Activated B cell treated with CpG ODN at 0.5 μM for 24 hours (primary cell): ENCODE measurements at regions not wholly inside any gene's neighbourhood (a gene's known extent, or its start where the extent isn't known, plus 50 kb on each side); places are given as distances from the start of the nearest gene placed in this dataset.

Experiments used
- ATAC-seq: fragments of 200-7000 bp; cut with Tn5 transposase; one replicate; pipeline ENCODE4 v1.10.0; 2021; ENCODE audit warnings: low read depth, mild to moderate bottlenecking, moderate library complexity
- CTCF ChIA-PET: fragments of 350-600 bp; sonication (Branson Sonifier 250); formaldehyde crosslinking; loops from one replicate; lab custom pipeline; 2021; ENCODE audit warnings: antibody characterized with exemption; lab: Charles Lee
- POLR2A ChIA-PET: fragments of 350-600 bp; sonication (Branson Sonifier 250); formaldehyde crosslinking; loops from one replicate; lab custom pipeline; 2021; ENCODE audit warnings: antibody characterized with exemption; lab: Charles Lee
- DNase-seq: peaks from one replicate; pipeline ENCODE4 v3.0.0; 2022
- H3K27ac Mint-ChIP-seq: one replicate; pipeline ENCODE4 v1.8.0; 2020; ENCODE audit warnings: mixed read lengths
- H3K27me3 Mint-ChIP-seq: one replicate; pipeline ENCODE4 v1.8.0; 2021; ENCODE audit warnings: mixed read lengths
- H3K36me3 Mint-ChIP-seq: one replicate; pipeline ENCODE4 v1.8.0; 2021; ENCODE audit warnings: low read depth, mixed read lengths
- H3K4me1 Mint-ChIP-seq: one replicate; pipeline ENCODE4 v1.8.0; 2021; ENCODE audit warnings: mixed read lengths
- H3K4me3 Mint-ChIP-seq: one replicate; pipeline ENCODE4 v1.8.0; 2020; ENCODE audit warnings: mild to moderate bottlenecking, mixed read lengths
- H3K9me3 Mint-ChIP-seq: one replicate; pipeline ENCODE4 v1.8.0; 2020; ENCODE audit warnings: mixed read lengths
- intact Hi-C: fragments of 100-400 bp; cut with micrococcal nuclease; formaldehyde crosslinking; loops from one replicate; pipeline ENCODE4 v1.15.1; 2024
- TF ChIP-seq, protein P1 (sequence below): fragments of 200-600 bp; IDR thresholded peaks from one replicate; pipeline ENCODE4 v1.8.0; 2022; ENCODE audit warnings: antibody characterized with exemption, mild to moderate bottlenecking

DNA sequence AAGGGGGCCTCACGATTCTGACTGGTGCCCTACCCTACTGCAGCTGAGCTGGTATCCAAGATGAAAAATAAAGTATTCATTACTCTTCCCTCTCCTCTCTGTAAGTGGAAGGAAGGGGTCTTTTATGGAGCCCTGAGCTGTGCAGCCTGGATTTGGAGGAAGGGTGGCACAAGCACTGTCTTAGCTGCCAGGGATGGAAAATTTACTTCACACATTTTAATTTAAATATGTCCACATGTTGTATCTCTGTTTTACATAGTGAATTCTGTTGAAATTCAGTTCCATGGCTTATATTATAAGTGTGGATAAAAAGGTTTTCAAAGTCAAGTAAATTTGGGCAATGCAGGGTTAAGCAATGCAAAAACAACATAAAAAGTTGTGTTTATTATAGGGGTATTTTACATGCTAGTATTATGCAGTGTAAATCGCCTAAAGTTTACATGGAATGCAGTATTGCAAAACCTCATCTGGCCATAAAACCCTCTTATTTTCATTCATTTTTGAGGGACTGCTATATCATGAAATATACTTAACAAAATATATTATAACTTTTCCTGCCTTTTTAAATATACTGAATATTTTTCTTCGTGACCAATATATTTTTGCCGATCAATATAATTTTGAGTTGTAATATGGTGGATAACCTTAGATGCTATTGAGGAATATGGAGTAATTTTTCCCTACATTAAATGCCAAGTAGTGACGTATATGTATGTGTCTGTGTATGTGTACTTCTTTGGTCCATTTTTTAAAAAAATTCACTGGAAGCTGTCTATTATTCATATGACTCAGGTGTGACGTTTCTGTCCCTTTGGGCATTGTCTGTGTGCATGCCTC is 333.9 kb upstream of the CYRIA start:
- H3K27ac Mint-ChIP-seq, result no peak overlapping the region
- H3K36me3 Mint-ChIP-seq, result peaks cover 2% of the 10 kb centered on the region
- H3K4me1 Mint-ChIP-seq, result no peaks in the 10 kb centered on the region
- ChIA-PET CTCF (no interaction called here), POLR2A (no interaction called here)
- ATAC-seq, result no peak
- H3K9me3 Mint-ChIP-seq, result peaks cover 20% of the 10 kb centered on the region
- DNase-seq, result no peak
- no peak overlapping the region for H3K4me3 Mint-ChIP-seq
- peaks cover 2% of the 10 kb centered on the region for H3K27me3 Mint-ChIP-seq
- TF ChIP-seq, protein P1, sequence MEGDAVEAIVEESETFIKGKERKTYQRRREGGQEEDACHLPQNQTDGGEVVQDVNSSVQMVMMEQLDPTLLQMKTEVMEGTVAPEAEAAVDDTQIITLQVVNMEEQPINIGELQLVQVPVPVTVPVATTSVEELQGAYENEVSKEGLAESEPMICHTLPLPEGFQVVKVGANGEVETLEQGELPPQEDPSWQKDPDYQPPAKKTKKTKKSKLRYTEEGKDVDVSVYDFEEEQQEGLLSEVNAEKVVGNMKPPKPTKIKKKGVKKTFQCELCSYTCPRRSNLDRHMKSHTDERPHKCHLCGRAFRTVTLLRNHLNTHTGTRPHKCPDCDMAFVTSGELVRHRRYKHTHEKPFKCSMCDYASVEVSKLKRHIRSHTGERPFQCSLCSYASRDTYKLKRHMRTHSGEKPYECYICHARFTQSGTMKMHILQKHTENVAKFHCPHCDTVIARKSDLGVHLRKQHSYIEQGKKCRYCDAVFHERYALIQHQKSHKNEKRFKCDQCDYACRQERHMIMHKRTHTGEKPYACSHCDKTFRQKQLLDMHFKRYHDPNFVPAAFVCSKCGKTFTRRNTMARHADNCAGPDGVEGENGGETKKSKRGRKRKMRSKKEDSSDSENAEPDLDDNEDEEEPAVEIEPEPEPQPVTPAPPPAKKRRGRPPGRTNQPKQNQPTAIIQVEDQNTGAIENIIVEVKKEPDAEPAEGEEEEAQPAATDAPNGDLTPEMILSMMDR, result no peak
- intact Hi-C loops, result no loop called here

GRCh38 chr2:16978301-16978700 is 312.7 kb upstream of the CYRIA start:
- H3K27me3 Mint-ChIP-seq, result no peaks in the 10 kb centered on the region
- peaks cover 2% of the 10 kb centered on the region for H3K4me1 Mint-ChIP-seq
- no peaks in the 10 kb centered on the region for H3K9me3 Mint-ChIP-seq
- POLR2A ChIA-PET, result no interaction called here
- no peaks in the 10 kb centered on the region for H3K36me3 Mint-ChIP-seq
- DNase-seq, result no peak
- CTCF ChIA-PET, result no interaction called here
- no peak overlapping the region for H3K27ac Mint-ChIP-seq
- TF ChIP-seq, protein P1, result no peak
- intact Hi-C loops, result no loop called here
- ATAC-seq, result no peak
- H3K4me3 Mint-ChIP-seq, result no peak overlapping the region

DNA sequence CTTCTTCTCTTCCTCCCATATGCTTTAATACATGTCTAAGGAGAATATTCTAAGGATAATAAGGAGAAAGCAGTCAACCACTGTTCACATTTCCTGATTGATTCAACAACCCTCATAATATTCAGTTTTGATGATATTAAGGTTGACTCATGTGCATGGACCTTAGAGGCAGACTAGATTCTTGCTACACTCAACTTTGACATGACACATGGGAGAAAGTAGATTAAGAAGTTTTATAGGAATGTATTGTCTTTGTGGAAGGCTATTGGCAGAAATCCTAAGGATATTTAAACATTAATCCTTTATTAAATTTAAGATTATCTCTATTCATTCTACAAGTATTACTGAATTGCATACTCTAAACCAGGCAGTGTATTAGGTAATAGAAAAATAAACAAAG is 309.1 kb upstream of the CYRIA start:
- no peaks in the 10 kb centered on the region for H3K36me3 Mint-ChIP-seq
- H3K27me3 Mint-ChIP-seq, result no peaks in the 10 kb centered on the region
- ATAC-seq (no peak), DNase-seq (no peak)
- ChIA-PET POLR2A (no interaction called here), CTCF (no interaction called here)
- intact Hi-C loops, result no loop called here
- TF ChIP-seq, protein P1, result no peak
- no peak overlapping the region for H3K27ac Mint-ChIP-seq
- no peak overlapping the region for H3K4me3 Mint-ChIP-seq
- H3K9me3 Mint-ChIP-seq, result no peaks in the 10 kb centered on the region
- H3K4me1 Mint-ChIP-seq, result peaks cover 14% of the 10 kb centered on the region

- ATAC-seq (no peak), DNase-seq (no peak)
- intact Hi-C loops, result no loop called here
- Mint-ChIP-seq H3K4me1 (peaks cover 14% of the 10 kb centered on the region), H3K27ac (no peak overlapping the region), H3K36me3 (no peaks in the 10 kb centered on the region), H3K9me3 (no peaks in the 10 kb centered on the region), H3K4me3 (no peak overlapping the region), H3K27me3 (no peaks in the 10 kb centered on the region)
- CTCF ChIA-PET, result no interaction called here
- POLR2A ChIA-PET, result no interaction called here
- TF ChIP-seq, protein P1, result no peak
Observed at GRCh38 chr2:16973586-16974286, 308.1 kb upstream of the CYRIA start.

- Mint-ChIP-seq H3K27me3 (no peaks in the 10 kb centered on the region), H3K9me3 (no peaks in the 10 kb centered on the region), H3K4me3 (no peak overlapping the region), H3K4me1 (peaks cover 12% of the 10 kb centered on the region), H3K27ac (no peak overlapping the region), H3K36me3 (no peaks in the 10 kb centered on the region)
- TF ChIP-seq, protein P1, result no peak
- ATAC-seq (no peak), DNase-seq (no peak)
- intact Hi-C loops, result no loop called here
- CTCF ChIA-PET, result no interaction called here
- POLR2A ChIA-PET, result no interaction called here
Observed at GRCh38 chr2:16972276-16972675, 306.6 kb upstream of the CYRIA start.
